HL-60 (cell line): ENCODE measurements at regions not wholly inside any gene's neighbourhood (a gene's known extent, or its start where the extent isn't known, plus 50 kb on each side); places are given as distances from the start of the nearest gene placed in this dataset.

ENCODE experiments used
- CTCF ChIP-seq: IDR thresholded peaks from one replicate; pipeline ENCODE4 v1.5.1; 2011; ENCODE audit warnings: low read length, control low read depth, inconsistent platforms; ENCODE audit not compliant: insufficient read depth
- POLR2AphosphoS5 ChIP-seq: IDR thresholded peaks from 2 replicates; pipeline ENCODE4 v1.6.1; 2012; ENCODE audit warnings: low read depth
- TF ChIP-seq, protein P1 (sequence below): IDR thresholded peaks from 2 replicates; pipeline ENCODE4 v1.6.1; 2012; ENCODE audit warnings: low read depth; ENCODE audit not compliant: insufficient replicate concordance

DNA sequence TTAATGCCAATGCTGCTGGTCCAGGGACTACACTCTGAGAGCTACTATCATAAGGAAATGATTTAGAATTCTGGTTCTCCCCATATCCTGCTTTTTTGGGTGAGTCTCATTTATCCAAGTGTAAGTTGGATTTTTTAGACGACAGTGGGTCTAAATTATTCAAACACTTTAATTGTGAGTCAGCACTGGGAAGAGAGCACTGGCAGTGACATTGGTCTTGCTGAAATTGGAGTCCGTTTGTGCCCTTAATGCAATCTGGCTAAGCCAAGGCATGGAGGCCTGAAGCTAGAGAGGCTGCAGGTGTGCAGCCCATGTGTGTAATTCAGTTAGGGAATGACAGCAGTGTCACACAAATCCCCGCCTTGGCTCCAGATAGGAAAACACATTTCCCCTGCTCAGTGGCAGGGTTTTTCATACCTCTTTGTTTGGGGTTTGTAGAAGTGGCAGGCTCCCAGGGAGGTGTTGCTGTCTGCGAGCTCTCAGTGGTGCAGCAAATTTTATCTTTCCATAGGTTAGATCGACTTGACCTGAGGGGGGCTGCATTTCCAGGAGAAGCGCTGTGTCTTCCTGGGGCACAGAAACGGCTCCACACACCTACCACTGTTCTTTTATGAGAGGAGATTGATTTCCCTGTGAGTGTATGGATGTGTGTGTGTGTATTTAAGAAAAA lies 197.7 kb downstream of the CD47 start:
- TF ChIP-seq POLR2AphosphoS5 (no peak), CTCF (no peak)
- TF ChIP-seq, protein P1, sequence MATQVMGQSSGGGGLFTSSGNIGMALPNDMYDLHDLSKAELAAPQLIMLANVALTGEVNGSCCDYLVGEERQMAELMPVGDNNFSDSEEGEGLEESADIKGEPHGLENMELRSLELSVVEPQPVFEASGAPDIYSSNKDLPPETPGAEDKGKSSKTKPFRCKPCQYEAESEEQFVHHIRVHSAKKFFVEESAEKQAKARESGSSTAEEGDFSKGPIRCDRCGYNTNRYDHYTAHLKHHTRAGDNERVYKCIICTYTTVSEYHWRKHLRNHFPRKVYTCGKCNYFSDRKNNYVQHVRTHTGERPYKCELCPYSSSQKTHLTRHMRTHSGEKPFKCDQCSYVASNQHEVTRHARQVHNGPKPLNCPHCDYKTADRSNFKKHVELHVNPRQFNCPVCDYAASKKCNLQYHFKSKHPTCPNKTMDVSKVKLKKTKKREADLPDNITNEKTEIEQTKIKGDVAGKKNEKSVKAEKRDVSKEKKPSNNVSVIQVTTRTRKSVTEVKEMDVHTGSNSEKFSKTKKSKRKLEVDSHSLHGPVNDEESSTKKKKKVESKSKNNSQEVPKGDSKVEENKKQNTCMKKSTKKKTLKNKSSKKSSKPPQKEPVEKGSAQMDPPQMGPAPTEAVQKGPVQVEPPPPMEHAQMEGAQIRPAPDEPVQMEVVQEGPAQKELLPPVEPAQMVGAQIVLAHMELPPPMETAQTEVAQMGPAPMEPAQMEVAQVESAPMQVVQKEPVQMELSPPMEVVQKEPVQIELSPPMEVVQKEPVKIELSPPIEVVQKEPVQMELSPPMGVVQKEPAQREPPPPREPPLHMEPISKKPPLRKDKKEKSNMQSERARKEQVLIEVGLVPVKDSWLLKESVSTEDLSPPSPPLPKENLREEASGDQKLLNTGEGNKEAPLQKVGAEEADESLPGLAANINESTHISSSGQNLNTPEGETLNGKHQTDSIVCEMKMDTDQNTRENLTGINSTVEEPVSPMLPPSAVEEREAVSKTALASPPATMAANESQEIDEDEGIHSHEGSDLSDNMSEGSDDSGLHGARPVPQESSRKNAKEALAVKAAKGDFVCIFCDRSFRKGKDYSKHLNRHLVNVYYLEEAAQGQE, result no peak
